ENCODE measurements at regions not wholly inside any gene's neighbourhood (a gene's known extent, or its start where the extent isn't known, plus 50 kb on each side); places are given as distances from the start of the nearest gene placed in this dataset.

DNA sequence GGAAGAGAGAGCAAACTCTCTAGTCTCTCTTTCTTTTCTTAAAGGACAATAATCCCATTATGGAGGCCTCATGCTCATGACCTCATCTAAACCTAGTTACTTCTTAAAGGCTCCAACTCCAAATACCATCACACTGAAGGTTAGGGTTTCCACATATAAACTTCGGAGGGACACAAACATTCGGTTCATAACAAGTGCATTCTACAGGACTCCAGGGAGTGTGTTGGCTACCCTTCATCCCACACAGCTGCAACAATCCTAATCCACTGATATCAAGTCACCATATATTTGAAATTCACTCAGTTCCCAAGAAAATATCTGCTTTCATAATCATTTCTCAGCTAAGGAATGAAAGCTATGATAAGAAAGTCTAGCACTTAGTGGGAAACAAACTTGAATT lies 265.9 kb upstream of the PLEKHG7 start:
- intact Hi-C loops (cut with DNase I; ENCODE audit: low total_unique reads), result no loop called here
- no peak overlapping the region for H3K4me3 ChIP-seq
- no peaks in the 10 kb centered on the region for H3K27me3 ChIP-seq
- H3K9me3 ChIP-seq, result no peaks in the 10 kb centered on the region
- no peak overlapping the region for H3K27ac ChIP-seq
- TF ChIP-seq, protein P1, sequence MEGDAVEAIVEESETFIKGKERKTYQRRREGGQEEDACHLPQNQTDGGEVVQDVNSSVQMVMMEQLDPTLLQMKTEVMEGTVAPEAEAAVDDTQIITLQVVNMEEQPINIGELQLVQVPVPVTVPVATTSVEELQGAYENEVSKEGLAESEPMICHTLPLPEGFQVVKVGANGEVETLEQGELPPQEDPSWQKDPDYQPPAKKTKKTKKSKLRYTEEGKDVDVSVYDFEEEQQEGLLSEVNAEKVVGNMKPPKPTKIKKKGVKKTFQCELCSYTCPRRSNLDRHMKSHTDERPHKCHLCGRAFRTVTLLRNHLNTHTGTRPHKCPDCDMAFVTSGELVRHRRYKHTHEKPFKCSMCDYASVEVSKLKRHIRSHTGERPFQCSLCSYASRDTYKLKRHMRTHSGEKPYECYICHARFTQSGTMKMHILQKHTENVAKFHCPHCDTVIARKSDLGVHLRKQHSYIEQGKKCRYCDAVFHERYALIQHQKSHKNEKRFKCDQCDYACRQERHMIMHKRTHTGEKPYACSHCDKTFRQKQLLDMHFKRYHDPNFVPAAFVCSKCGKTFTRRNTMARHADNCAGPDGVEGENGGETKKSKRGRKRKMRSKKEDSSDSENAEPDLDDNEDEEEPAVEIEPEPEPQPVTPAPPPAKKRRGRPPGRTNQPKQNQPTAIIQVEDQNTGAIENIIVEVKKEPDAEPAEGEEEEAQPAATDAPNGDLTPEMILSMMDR (IDR thresholded peaks at IDR 0.05), result no peak
- H3K36me3 ChIP-seq, result no peaks in the 10 kb centered on the region
- DNase-seq, result no peak
- H3K4me1 ChIP-seq, result peaks cover 0 to 17% (median 0%) of the 10 kb centered on the region in 4 donors

DNA sequence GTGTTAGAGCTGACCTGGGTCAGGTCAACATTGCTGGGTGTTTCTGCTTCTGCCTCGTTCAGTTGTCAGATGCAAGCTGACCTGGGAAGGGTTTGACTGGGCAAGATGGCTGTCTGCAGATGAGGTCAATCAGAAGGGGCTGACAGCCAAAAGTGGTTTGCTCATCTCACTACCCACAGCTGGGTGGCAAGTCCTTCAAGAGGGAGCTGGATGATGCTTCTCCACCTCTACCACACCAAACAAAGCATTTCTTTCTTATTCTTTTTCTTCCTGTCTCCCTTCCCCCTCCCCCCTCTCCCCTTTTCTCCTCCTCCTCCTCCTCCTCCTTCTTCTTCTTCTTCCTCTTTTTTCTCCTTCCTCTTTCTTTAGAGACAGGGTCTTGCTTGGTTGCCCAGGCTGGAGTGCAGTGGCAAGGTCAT lies 268.2 kb upstream of the PLEKHG7 start:
- Histone ChIP-seq H3K4me1 (peaks cover 0 to 12% (median 0%) of the 10 kb centered on the region in 4 donors), H3K4me3 (no peak overlapping the region), H3K27me3 (no peaks in the 10 kb centered on the region), H3K36me3 (no peaks in the 10 kb centered on the region), H3K27ac (no peak overlapping the region), H3K9me3 (no peaks in the 10 kb centered on the region)
- no peak for DNase-seq
- intact Hi-C loops (cut with DNase I; ENCODE audit: low total_unique reads), result no loop called here
- TF ChIP-seq, protein P1 (IDR thresholded peaks at IDR 0.05), result no peak

DNA sequence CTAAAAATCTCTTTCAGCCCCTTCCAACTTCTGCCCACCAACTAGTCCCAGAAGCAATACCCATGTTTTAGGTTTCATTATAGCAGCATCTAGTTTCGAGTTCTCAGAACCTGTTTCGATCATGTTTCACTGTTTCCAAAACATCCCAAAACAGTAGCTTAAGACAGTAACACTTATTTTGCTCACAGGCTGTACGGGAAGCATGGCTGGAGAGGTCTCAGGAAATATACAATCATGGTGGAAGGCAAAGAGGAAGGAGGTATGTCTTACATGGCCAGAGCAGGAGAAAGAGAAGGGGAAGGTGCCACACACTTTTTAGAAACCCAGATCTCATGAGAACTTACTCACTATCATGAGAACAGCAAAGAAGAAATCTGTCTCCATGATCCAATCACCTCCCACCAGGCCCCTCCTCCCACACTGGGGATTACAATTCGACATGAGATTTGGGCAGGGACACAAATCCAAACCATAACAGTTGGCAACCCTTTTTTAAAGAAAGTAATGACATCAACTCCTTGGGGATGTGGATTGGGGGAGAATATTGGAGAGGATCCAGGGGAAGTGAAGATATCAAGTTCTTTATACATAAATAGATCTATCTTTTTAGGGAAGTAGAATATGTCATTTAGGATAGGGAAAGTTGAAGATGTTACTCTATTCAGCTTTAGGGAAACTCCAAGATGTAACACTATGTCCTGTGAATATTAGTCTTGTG lies 269.9 kb upstream of the PLEKHG7 start:
- H3K4me1 ChIP-seq, result no peaks in the 10 kb centered on the region
- TF ChIP-seq, protein P1 (IDR thresholded peaks at IDR 0.05), result no peak
- DNase-seq, result no peak
- H3K27ac ChIP-seq, result no peak overlapping the region
- H3K27me3 ChIP-seq, result no peaks in the 10 kb centered on the region
- no peak overlapping the region for H3K4me3 ChIP-seq
- H3K9me3 ChIP-seq, result no peaks in the 10 kb centered on the region
- no peaks in the 10 kb centered on the region for H3K36me3 ChIP-seq
- intact Hi-C loops (cut with DNase I; ENCODE audit: low total_unique reads), result no loop called here

DNA sequence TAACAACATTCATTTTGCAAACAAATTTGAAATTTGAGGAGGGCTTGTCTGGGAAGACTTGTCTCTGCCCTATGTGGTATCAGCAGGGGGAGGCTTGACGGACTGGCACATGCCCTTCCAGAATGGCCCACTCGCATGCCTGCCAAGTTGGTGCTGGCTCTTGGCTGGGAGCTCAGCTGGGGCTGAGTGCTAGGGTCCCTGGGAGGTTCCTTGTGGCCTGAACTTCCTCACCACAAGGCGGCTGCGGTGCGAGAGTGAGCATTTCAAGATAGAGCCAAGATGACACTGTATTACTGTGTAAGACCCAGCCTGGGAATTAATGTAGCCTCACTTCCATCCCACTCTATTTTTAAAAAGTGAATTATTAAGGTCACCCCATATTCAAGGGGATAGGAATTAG lies 271.6 kb upstream of the PLEKHG7 start:
- Histone ChIP-seq H3K4me1 (no peaks in the 10 kb centered on the region), H3K9me3 (no peaks in the 10 kb centered on the region), H3K27ac (no peak overlapping the region), H3K27me3 (no peaks in the 10 kb centered on the region), H3K36me3 (no peaks in the 10 kb centered on the region), H3K4me3 (no peak overlapping the region)
- no peak for DNase-seq
- intact Hi-C loops (cut with DNase I; ENCODE audit: low total_unique reads), result no loop called here
- TF ChIP-seq, protein P1 (IDR thresholded peaks at IDR 0.05), result no peak

DNA sequence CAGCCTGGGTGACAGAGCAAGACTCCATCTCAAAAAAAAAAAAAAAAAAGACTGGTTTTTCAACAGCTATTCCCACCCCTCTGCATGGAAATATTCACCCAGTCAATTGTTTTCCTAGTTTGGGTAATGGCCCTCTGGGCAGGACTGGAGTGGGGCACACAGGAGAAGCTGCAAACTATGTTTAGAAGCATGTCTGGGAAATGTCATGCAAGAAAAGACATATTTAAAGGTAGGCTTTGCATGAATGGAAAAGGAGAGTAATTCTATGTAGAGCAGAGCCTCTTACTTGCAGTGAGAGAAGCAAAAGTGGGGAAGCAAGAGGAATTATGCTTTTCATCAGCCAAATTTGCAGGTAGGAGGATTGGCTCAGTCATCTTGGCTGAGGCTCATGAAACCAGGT lies 276.5 kb upstream of the PLEKHG7 start:
- TF ChIP-seq, protein P1 (IDR thresholded peaks at IDR 0.05), result no peak
- Histone ChIP-seq H3K4me3 (no peak overlapping the region), H3K27me3 (no peaks in the 10 kb centered on the region), H3K27ac (no peak overlapping the region), H3K36me3 (no peaks in the 10 kb centered on the region), H3K9me3 (no peaks in the 10 kb centered on the region), H3K4me1 (peaks cover 0 to 14% (median 0%) of the 10 kb centered on the region in 4 donors)
- DNase-seq, result no peak
- intact Hi-C loops (cut with DNase I; ENCODE audit: low total_unique reads), result no loop called here
